T-helper 2 cell treated with Interferon-gamma antibody and Interleukin-4, amounts not matched to agents 5 μg/mL and 100 μg/mL, for 36 hours (primary cell): ENCODE measurements at regions not wholly inside any gene's neighbourhood (a gene's known extent, or its start where the extent isn't known, plus 50 kb on each side); places are given as distances from the start of the nearest gene placed in this dataset.

Experiments used
- DNase-seq: peaks from one replicate; pipeline ENCODE4 v3.0.0; 2021; ENCODE audit warnings: low spot score
- H3K27ac Mint-ChIP-seq: one replicate; pipeline ENCODE4 v1.8.0; 2021; ENCODE audit warnings: mild to moderate bottlenecking, mixed read lengths
- H3K27me3 Mint-ChIP-seq: one replicate; pipeline ENCODE4 v1.8.0; 2021; ENCODE audit warnings: low read depth, mixed read lengths
- H3K36me3 Mint-ChIP-seq: one replicate; pipeline ENCODE4 v1.8.0; 2021; ENCODE audit warnings: low read depth, mixed read lengths
- H3K4me1 Mint-ChIP-seq: one replicate; pipeline ENCODE4 v1.8.0; 2021; ENCODE audit warnings: low read depth, mixed read lengths
- H3K4me3 Mint-ChIP-seq: one replicate; pipeline ENCODE4 v1.8.0; 2022; ENCODE audit warnings: mild to moderate bottlenecking, moderate library complexity, mixed read lengths
- H3K9me3 Mint-ChIP-seq: one replicate; pipeline ENCODE4 v1.8.0; 2021; ENCODE audit warnings: mixed read lengths

DNA sequence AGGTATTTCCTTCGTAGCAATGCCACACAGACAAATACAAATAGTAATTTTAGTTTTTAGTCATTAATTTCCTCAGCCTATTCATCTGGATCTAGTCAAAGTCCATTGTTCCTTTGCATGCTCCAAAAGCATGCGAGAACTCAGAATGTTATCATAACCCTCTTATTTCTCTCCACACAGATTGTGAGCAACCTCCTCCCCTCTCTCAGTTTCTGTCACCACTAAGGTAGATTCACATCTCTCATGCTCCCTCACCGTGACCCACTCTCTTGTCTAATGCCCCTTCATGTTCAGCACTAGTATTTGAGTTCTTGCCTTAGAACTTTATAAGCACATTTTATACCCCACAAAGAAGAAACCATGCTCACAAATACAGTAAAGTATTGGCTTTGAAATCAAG lies 582.4 kb downstream of the PLA2G4A start:
- H3K4me3 Mint-ChIP-seq = no peak overlapping the region
- DNase-seq = no peak
- no peak overlapping the region for H3K27ac Mint-ChIP-seq
- H3K36me3 Mint-ChIP-seq = no peaks in the 10 kb centered on the region
- H3K4me1 Mint-ChIP-seq = peaks cover 2% of the 10 kb centered on the region
- peaks cover 6% of the 10 kb centered on the region for H3K9me3 Mint-ChIP-seq
- no peaks in the 10 kb centered on the region for H3K27me3 Mint-ChIP-seq

GRCh38 chr1:187413405-187414169 lies 584.8 kb downstream of the PLA2G4A start:
- Mint-ChIP-seq H3K4me3 (no peak overlapping the region), H3K27me3 (no peaks in the 10 kb centered on the region), H3K27ac (no peak overlapping the region), H3K36me3 (no peaks in the 10 kb centered on the region), H3K4me1 (peaks cover 2% of the 10 kb centered on the region), H3K9me3 (no peaks in the 10 kb centered on the region)
- DNase-seq = no peak

DNA sequence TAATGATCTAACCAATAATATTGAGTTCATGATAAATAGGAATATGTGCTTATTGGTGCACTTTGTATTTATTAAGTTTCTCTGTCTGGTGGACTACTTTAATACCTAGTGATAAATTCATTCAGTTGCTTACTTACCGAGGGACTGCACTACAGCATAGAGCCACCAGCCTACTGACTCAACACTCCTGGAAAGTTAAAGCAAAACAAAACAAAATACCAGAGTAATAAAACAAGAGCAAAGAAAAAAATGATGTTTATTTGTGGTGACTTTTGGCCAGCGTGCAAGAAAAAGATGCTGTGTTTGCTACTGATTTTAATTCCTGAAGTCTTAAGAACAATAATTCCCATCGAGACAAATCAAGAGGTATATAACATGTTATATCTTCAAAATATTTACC lies 586.3 kb downstream of the PLA2G4A start:
- H3K27me3 Mint-ChIP-seq = no peaks in the 10 kb centered on the region
- no peaks in the 10 kb centered on the region for H3K36me3 Mint-ChIP-seq

GRCh38 chr1:187417520-187417919 lies 588.8 kb downstream of the PLA2G4A start:
- no peak overlapping the region for H3K27ac Mint-ChIP-seq
- H3K36me3 Mint-ChIP-seq = no peaks in the 10 kb centered on the region
- no peaks in the 10 kb centered on the region for H3K9me3 Mint-ChIP-seq
- DNase-seq = no peak
- no peaks in the 10 kb centered on the region for H3K27me3 Mint-ChIP-seq
- no peaks in the 10 kb centered on the region for H3K4me1 Mint-ChIP-seq
- no peak overlapping the region for H3K4me3 Mint-ChIP-seq

More for the DNA sequence above, 586.3 kb downstream of the PLA2G4A start:
- Mint-ChIP-seq H3K4me1 (no peaks in the 10 kb centered on the region), H3K27ac (no peak overlapping the region), H3K4me3 (no peak overlapping the region), H3K9me3 (no peaks in the 10 kb centered on the region)
- DNase-seq = no peak

GRCh38 chr1:187433598-187433997 lies 604.8 kb downstream of the PLA2G4A start:
- Mint-ChIP-seq H3K9me3 (peaks cover under 1% of the 10 kb centered on the region), H3K27me3 (no peaks in the 10 kb centered on the region), H3K27ac (no peak overlapping the region), H3K4me1 (no peaks in the 10 kb centered on the region), H3K4me3 (no peak overlapping the region), H3K36me3 (no peaks in the 10 kb centered on the region)
- no peak for DNase-seq

GRCh38 chr1:187442603-187443002 lies 613.9 kb downstream of the PLA2G4A start:
- no peak for DNase-seq
- H3K4me3 Mint-ChIP-seq = no peak overlapping the region
- no peak overlapping the region for H3K27ac Mint-ChIP-seq
- no peaks in the 10 kb centered on the region for H3K27me3 Mint-ChIP-seq
- no peaks in the 10 kb centered on the region for H3K4me1 Mint-ChIP-seq
- no peaks in the 10 kb centered on the region for H3K9me3 Mint-ChIP-seq
- no peaks in the 10 kb centered on the region for H3K36me3 Mint-ChIP-seq

DNA sequence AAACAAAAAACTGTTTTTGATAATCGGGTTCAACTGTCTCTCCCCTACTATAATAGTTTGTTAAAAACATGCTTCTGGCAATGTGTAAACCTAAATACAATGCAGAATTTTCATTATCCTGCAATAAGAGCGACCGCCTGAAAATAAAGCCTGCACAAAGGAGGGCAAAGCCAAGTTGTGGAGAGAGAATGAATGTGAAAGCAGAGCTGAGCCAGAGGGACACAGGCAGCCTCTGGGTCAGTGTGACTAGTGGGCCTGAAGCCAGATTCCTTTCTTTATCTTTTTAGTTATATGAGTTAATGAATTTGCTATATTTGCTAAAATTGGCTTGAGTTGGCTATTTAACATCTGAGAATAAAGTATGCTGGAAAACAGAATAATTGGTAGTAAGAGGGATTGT lies 615.2 kb downstream of the PLA2G4A start:
- Mint-ChIP-seq H3K4me1 (no peaks in the 10 kb centered on the region), H3K4me3 (no peak overlapping the region), H3K36me3 (no peaks in the 10 kb centered on the region), H3K27me3 (no peaks in the 10 kb centered on the region), H3K27ac (no peak overlapping the region), H3K9me3 (no peaks in the 10 kb centered on the region)
- no peak for DNase-seq

DNA sequence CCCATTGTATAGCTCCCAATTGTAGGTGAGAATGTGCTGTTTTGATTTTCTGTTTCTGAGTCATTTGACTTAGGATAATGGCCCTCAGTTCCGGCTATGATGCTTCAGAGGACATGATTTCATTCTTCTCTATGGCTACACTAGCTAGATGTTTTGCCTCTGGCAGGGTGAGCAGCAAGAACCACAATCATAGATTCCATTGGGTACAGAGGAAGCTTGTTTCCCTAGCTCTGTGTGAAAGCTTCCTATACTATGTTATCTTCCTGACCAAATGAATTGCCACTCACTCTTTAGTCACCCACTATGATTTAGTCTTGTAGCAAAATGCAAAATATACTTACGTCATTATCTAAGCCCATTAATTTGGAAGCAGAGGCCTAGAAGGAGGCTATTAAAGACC lies 616.3 kb downstream of the PLA2G4A start:
- no peaks in the 10 kb centered on the region for H3K36me3 Mint-ChIP-seq
- H3K4me1 Mint-ChIP-seq = no peaks in the 10 kb centered on the region
- no peak for DNase-seq
- no peak overlapping the region for H3K27ac Mint-ChIP-seq
- H3K27me3 Mint-ChIP-seq = no peaks in the 10 kb centered on the region
- H3K9me3 Mint-ChIP-seq = no peaks in the 10 kb centered on the region
- H3K4me3 Mint-ChIP-seq = no peak overlapping the region

DNA sequence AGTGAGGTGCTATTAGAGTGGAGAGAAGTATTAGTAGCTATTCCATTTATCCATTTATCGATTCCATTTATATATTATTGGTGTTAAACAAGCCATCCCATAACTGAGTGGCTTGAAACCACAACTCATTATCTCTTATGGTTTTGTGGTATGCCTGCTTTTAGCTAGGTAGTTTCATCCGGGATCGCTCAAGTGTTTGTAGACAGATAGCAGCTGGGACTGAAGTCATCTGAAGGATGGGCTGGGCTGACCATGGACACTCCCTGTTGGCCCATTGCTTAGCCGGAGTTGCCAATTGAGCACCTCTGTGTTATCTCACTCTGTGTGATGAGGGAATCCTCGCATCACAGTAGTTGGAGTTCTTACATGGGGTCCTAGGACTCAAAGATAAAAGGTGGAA lies 622.5 kb downstream of the PLA2G4A start:
- Mint-ChIP-seq H3K36me3 (no peaks in the 10 kb centered on the region), H3K4me3 (no peak overlapping the region), H3K4me1 (no peaks in the 10 kb centered on the region), H3K9me3 (no peaks in the 10 kb centered on the region), H3K27me3 (no peaks in the 10 kb centered on the region), H3K27ac (no peak overlapping the region)
- no peak for DNase-seq

GRCh38 chr1:187454010-187454409 lies 625.3 kb downstream of the PLA2G4A start:
- Mint-ChIP-seq H3K27ac (no peak overlapping the region), H3K9me3 (no peaks in the 10 kb centered on the region), H3K4me1 (no peaks in the 10 kb centered on the region), H3K4me3 (no peak overlapping the region), H3K36me3 (no peaks in the 10 kb centered on the region), H3K27me3 (no peaks in the 10 kb centered on the region)
- DNase-seq = no peak

DNA sequence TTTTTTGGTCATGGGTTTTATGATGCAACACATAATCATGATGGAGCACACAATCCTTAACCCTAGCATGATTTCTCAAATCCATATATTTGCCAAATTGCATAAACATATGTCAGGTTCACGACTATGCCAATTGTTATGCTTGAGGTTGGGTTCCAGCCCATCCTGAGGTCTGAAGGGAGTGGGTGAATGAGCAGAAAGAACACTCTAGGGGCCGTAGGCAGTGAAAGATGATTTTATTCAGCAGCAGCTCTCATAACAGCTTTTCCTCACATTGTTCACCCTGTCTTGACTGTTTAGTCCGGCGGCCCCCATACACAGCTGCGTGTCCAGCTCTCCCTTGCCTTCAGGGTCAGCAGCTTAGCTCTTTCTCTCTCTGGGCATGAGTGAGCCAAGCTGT lies 627.7 kb downstream of the PLA2G4A start:
- Mint-ChIP-seq H3K4me3 (no peak overlapping the region), H3K36me3 (no peaks in the 10 kb centered on the region), H3K4me1 (no peaks in the 10 kb centered on the region), H3K27ac (no peak overlapping the region), H3K27me3 (no peaks in the 10 kb centered on the region), H3K9me3 (peaks cover 3% of the 10 kb centered on the region)
- no peak for DNase-seq

DNA sequence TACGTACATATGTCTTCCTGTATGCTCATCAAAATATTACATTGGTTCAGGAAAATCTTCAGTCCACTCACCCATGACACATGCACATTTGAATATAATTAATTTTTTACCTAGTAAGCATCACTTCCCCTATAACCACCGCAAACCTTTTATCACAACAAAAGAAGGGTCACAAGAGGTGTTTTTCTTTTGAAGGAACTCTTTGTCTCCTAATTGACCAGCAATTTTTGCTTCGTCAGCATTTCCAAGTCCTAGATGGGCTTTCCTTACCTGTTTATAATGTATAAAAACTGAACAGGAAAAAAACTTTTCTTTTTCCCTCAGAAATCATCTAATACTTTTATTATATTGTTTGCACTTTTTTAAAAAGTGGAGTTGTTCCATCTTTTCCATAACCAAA lies 631.3 kb downstream of the PLA2G4A start:
- H3K9me3 Mint-ChIP-seq = peaks cover 33% of the 10 kb centered on the region
- no peaks in the 10 kb centered on the region for H3K36me3 Mint-ChIP-seq
- no peak overlapping the region for H3K4me3 Mint-ChIP-seq
- no peak overlapping the region for H3K27ac Mint-ChIP-seq
- no peaks in the 10 kb centered on the region for H3K27me3 Mint-ChIP-seq
- no peaks in the 10 kb centered on the region for H3K4me1 Mint-ChIP-seq
- DNase-seq = no peak

- no peaks in the 10 kb centered on the region for H3K36me3 Mint-ChIP-seq
- no peak overlapping the region for H3K4me3 Mint-ChIP-seq
- H3K9me3 Mint-ChIP-seq = peaks cover 43% of the 10 kb centered on the region
- H3K27ac Mint-ChIP-seq = no peak overlapping the region
- no peak for DNase-seq
- H3K27me3 Mint-ChIP-seq = no peaks in the 10 kb centered on the region
- H3K4me1 Mint-ChIP-seq = no peaks in the 10 kb centered on the region
Observed at GRCh38 chr1:187464320-187464719, 635.6 kb downstream of the PLA2G4A start.

DNA sequence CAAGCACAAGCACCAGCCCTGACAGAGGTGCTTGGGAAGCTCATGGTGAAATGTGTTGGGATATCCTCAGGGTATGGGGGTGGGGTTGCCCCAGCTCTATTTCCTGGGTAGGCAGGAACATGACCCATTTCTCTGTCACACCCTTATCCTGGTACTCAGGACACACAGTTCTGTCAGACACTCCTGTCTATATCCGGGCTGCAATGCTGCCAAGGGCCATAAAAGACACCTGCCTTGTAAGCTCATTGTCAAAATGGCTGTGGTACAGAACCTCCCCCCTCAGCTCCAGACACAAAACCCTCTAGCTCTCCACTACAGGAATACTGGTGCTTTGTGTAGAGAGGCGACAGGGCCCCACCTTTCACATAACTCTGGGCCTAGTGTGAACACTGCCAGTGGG lies 636.7 kb downstream of the PLA2G4A start:
- Mint-ChIP-seq H3K4me1 (no peaks in the 10 kb centered on the region), H3K27me3 (no peaks in the 10 kb centered on the region)

DNA sequence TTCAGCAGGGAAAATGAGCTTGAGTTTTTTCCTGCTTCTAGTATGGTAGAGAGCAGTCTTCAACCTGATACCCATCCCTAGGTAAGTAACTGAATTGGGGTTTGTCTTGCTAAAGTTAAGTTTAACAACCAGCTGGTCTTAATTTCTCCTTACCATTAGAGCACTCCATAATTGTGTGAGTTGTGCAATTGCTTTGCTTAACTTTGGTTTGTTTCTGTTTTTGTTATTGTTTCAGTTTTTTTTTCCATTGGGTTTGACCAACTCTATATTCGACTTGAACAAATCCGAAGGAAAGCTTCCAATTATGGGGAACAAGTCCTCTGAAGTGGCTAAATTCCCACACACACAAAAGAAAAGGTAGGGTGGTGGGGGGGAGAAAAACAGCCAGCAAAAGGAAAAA lies 641.1 kb downstream of the PLA2G4A start:
- Mint-ChIP-seq H3K27me3 (no peaks in the 10 kb centered on the region), H3K9me3 (peaks cover 21% of the 10 kb centered on the region), H3K4me1 (no peaks in the 10 kb centered on the region), H3K27ac (no peak overlapping the region), H3K4me3 (no peak overlapping the region), H3K36me3 (no peaks in the 10 kb centered on the region)
- DNase-seq = no peak

More for the DNA sequence above, 636.7 kb downstream of the PLA2G4A start:
- H3K27ac Mint-ChIP-seq = no peak overlapping the region
- DNase-seq = no peak
- no peaks in the 10 kb centered on the region for H3K36me3 Mint-ChIP-seq
- peaks cover 43% of the 10 kb centered on the region for H3K9me3 Mint-ChIP-seq
- H3K4me3 Mint-ChIP-seq = no peak overlapping the region
